Right lobe of liver (tissue), 4 donors: ENCODE measurements at regions not wholly inside any gene's neighbourhood (a gene's known extent, or its start where the extent isn't known, plus 50 kb on each side); places are given as distances from the start of the nearest gene placed in this dataset.

Source experiments
- POLR2A ChIP-seq: fragments of 450-650 bp; IDR thresholded peaks from one replicate; pipeline ENCODE4 v1.6.1; 2017; ENCODE audit warnings: antibody characterized with exemption, mild to moderate bottlenecking
- TF ChIP-seq, protein P1 (sequence below), 4 donors: fragments of 200-600 bp in 3 of 4; fragments of 450-650 bp in 1 of 4; IDR thresholded peaks; one replicate each; pipeline versions ENCODE4 v1.5.1 to v1.8.0; 2016 to 2022; ENCODE audit warnings: antibody characterized with exemption in 4 of 4, mild to moderate bottlenecking in 2 of 4
- donor health status: DM: no; HTN: no; CAD: no.
- donor health status: DM: no; HTN: no; CAD: no.
- donor health status: DM: no; HTN: yes; CAD: no.

DNA sequence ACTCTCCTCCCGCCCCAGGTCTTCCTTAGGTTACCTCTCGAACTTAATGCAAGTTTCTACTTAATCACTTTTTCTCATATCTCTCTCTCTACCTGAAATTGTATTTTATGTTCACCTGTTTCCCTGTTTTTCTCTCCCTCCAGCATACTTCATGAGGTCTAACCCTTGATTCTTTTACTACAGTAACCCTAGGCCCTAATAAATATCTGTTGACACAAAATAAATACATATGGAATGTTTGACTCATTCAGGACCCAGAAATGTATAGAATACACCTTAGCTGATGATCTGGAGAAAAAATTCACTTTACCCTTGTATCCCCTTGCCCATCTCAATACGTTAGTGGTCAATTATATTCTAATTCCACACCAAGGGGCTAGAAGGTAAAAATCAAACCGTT, 250.9 kb upstream of the PTGER4 start:
- TF ChIP-seq, protein P1, sequence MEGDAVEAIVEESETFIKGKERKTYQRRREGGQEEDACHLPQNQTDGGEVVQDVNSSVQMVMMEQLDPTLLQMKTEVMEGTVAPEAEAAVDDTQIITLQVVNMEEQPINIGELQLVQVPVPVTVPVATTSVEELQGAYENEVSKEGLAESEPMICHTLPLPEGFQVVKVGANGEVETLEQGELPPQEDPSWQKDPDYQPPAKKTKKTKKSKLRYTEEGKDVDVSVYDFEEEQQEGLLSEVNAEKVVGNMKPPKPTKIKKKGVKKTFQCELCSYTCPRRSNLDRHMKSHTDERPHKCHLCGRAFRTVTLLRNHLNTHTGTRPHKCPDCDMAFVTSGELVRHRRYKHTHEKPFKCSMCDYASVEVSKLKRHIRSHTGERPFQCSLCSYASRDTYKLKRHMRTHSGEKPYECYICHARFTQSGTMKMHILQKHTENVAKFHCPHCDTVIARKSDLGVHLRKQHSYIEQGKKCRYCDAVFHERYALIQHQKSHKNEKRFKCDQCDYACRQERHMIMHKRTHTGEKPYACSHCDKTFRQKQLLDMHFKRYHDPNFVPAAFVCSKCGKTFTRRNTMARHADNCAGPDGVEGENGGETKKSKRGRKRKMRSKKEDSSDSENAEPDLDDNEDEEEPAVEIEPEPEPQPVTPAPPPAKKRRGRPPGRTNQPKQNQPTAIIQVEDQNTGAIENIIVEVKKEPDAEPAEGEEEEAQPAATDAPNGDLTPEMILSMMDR (IDR thresholded peaks at IDR 0.05), result no peak
- no peak for TF ChIP-seq POLR2A
